ENCODE measurements at regions not wholly inside any gene's neighbourhood (a gene's known extent, or its start where the extent isn't known, plus 50 kb on each side); places are given as distances from the start of the nearest gene placed in this dataset.

DNA sequence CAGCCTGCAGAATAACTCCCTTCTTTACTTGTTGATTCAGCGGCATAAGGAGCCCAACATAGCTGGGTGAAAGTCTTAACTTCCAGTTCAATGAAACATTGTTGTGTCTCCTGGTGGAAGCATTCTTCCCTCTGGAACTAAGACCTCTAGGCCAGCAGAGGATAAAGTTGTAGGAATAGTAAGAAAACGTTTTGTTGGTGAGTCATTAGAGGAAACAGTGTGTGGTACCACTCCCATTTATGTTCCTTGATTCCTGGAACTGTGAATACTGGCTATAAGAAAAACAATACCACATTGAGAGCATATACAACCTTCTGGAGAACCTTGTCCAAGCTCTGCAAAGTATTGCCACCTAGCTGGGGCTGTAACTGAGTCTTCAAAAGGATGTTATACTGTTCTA is 737.4 kb upstream of the ZP4 start:
- BruUV-seq (replicated peaks) = no TSS peak
- ATAC-seq (no peak), FAIRE-seq (no peak), DNase-seq (ENCODE audit: low spot score) (no peak)
- no peak overlapping the region for H3K4me3 ChIP-seq (replicated peaks in 1 of 3; ENCODE audit: insufficient read depth in 1 of 3, low read depth in 2 of 3, low read length in 3 of 3)
- intact Hi-C loops (cut with micrococcal nuclease; ENCODE audit: unreplicated experiment) (no loop called here), in situ Hi-C loops (cut with HindIII; ENCODE audit: extremely low pct_ligation_motif_present, low pct_unique_long_range_greater_than_20kb) (no loop called here)
- no peaks in the 10 kb centered on the region for H3K79me2 ChIP-seq (ENCODE audit: insufficient read depth, low read length)
- ChIA-PET POLR2A (no interaction called here), CTCF (ENCODE audit: low intra/inter-chr PET ratio, low total read pairs) (no interaction called here)
- H3K27me3 ChIP-seq (ENCODE audit: control insufficient read depth in 1 of 2, insufficient read depth in 2 of 2, low read length in 2 of 2) = no peaks in the 10 kb centered on the region
- H3K4me1 ChIP-seq (ENCODE audit: insufficient read depth, low read length) = no peaks in the 10 kb centered on the region
- no peaks in the 10 kb centered on the region for H4K20me1 ChIP-seq (ENCODE audit: insufficient read depth, low read length)
- H3K36me3 ChIP-seq (replicated peaks in 1 of 2; ENCODE audit: control insufficient read depth in 1 of 2, insufficient read depth in 2 of 2, low read length in 2 of 2) = no peaks in the 10 kb centered on the region
- no peak for TF ChIP-seq KDM1A (CRISPR knock-in tag; IDR thresholded peaks at IDR 0.05)
- no peak overlapping the region for H3K27ac ChIP-seq (ENCODE audit: extremely low read length, insufficient read depth, low read length)
- H2AFZ ChIP-seq (ENCODE audit: low read length) = no peak overlapping the region
- H3K9me3 ChIP-seq (ENCODE audit: low read length) = peaks cover 75% of the 10 kb centered on the region
- H3K4me2 ChIP-seq (ENCODE audit: low read depth, low read length) = no peak overlapping the region
- H3K9ac ChIP-seq (ENCODE audit: insufficient read depth, low read depth, low read length) = no peak overlapping the region
- 11% methylated on average over 2 of the region's 2 CpGs for WGBS (ENCODE audit: low lambda C conversion rate)

DNA sequence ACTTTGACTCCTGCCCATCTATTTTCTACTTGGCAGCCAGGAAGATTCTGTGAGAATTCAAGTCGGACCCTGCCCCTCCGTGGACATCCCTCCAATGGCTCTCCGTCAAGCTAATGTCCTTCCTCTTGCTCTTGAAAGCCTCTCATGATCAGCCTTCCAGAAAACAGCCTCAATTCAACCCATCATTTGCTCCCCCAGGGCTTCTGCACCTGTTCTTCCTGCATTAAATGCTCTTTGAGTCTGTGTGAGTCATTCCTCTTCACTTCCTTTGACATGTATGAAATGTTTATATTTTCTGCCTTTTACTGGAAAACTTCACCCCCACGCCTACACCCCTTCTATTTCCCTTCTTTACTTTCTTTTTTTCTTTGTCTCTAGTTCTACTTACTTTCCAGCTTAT is 734.1 kb upstream of the ZP4 start:
- Histone ChIP-seq H3K4me2 (ENCODE audit: low read depth, low read length) (no peak overlapping the region), H3K4me1 (ENCODE audit: insufficient read depth, low read length) (no peaks in the 10 kb centered on the region), H4K20me1 (ENCODE audit: insufficient read depth, low read length) (no peaks in the 10 kb centered on the region), H3K9ac (ENCODE audit: insufficient read depth, low read depth, low read length) (no peak overlapping the region), H3K9me3 (ENCODE audit: low read length) (peaks cover 81% of the 10 kb centered on the region), H3K27ac (ENCODE audit: extremely low read length, insufficient read depth, low read length) (no peak overlapping the region), H3K79me2 (ENCODE audit: insufficient read depth, low read length) (no peaks in the 10 kb centered on the region), H2AFZ (ENCODE audit: low read length) (no peak overlapping the region), H3K27me3 (ENCODE audit: control insufficient read depth in 1 of 2, insufficient read depth in 2 of 2, low read length in 2 of 2) (no peaks in the 10 kb centered on the region), H3K4me3 (replicated peaks in 1 of 3; ENCODE audit: insufficient read depth in 1 of 3, low read depth in 2 of 3, low read length in 3 of 3) (no peak overlapping the region), H3K36me3 (replicated peaks in 1 of 2; ENCODE audit: control insufficient read depth in 1 of 2, insufficient read depth in 2 of 2, low read length in 2 of 2) (no peaks in the 10 kb centered on the region)
- no TSS peak for BruUV-seq (replicated peaks)
- no peak for TF ChIP-seq YEATS2 (CRISPR knock-in tag; IDR thresholded peaks at IDR 0.05; ENCODE audit: borderline replicate concordance)
- TF ChIP-seq ZNF382 (CRISPR knock-in tag; IDR thresholded peaks at IDR 0.05; ENCODE audit: borderline replicate concordance) = no peak
- TF ChIP-seq KLF9 (CRISPR knock-in tag; IDR thresholded peaks at IDR 0.05; ENCODE audit: low read depth) = no peak
- TF ChIP-seq ARNTL (CRISPR knock-in tag; IDR thresholded peaks at IDR 0.05) = no peak
- no peak for TF ChIP-seq TOE1 (CRISPR knock-in tag; IDR thresholded peaks at IDR 0.05)
- no peak for TF ChIP-seq NR3C1 (CRISPR knock-in tag; IDR thresholded peaks at IDR 0.05)
- TF ChIP-seq, protein P1, sequence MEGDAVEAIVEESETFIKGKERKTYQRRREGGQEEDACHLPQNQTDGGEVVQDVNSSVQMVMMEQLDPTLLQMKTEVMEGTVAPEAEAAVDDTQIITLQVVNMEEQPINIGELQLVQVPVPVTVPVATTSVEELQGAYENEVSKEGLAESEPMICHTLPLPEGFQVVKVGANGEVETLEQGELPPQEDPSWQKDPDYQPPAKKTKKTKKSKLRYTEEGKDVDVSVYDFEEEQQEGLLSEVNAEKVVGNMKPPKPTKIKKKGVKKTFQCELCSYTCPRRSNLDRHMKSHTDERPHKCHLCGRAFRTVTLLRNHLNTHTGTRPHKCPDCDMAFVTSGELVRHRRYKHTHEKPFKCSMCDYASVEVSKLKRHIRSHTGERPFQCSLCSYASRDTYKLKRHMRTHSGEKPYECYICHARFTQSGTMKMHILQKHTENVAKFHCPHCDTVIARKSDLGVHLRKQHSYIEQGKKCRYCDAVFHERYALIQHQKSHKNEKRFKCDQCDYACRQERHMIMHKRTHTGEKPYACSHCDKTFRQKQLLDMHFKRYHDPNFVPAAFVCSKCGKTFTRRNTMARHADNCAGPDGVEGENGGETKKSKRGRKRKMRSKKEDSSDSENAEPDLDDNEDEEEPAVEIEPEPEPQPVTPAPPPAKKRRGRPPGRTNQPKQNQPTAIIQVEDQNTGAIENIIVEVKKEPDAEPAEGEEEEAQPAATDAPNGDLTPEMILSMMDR (CRISPR knock-in tag; IDR thresholded peaks at IDR 0.05) = no peak
- TF ChIP-seq, protein P2, sequence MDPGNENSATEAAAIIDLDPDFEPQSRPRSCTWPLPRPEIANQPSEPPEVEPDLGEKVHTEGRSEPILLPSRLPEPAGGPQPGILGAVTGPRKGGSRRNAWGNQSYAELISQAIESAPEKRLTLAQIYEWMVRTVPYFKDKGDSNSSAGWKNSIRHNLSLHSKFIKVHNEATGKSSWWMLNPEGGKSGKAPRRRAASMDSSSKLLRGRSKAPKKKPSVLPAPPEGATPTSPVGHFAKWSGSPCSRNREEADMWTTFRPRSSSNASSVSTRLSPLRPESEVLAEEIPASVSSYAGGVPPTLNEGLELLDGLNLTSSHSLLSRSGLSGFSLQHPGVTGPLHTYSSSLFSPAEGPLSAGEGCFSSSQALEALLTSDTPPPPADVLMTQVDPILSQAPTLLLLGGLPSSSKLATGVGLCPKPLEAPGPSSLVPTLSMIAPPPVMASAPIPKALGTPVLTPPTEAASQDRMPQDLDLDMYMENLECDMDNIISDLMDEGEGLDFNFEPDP (CRISPR knock-in tag; conservative IDR thresholded peaks at IDR 0.05) = no peak
- no peak for TF ChIP-seq MEIS2 (CRISPR knock-in tag; IDR thresholded peaks at IDR 0.05)
- no peak for TF ChIP-seq ZNF225 (CRISPR knock-in tag; IDR thresholded peaks at IDR 0.05)
- no peak for TF ChIP-seq GTF2F1 (IDR thresholded peaks at IDR 0.05; ENCODE audit: low read length)
- no peak for TF ChIP-seq HDAC2 (CRISPR knock-in tag; IDR thresholded peaks at IDR 0.05)
- ATAC-seq = no peak
- DNase-seq (ENCODE audit: low spot score) = no peak
- WGBS (ENCODE audit: low lambda C conversion rate) = 0% methylated on average over 4 of the region's 4 CpGs
- in situ Hi-C loops (cut with HindIII; ENCODE audit: extremely low pct_ligation_motif_present, low pct_unique_long_range_greater_than_20kb) (no loop called here), intact Hi-C loops (cut with micrococcal nuclease; ENCODE audit: unreplicated experiment) (no loop called here)
- POLR2A ChIA-PET = no interaction called here
- CTCF ChIA-PET (ENCODE audit: low intra/inter-chr PET ratio, low total read pairs) = no interaction called here
- no peak for FAIRE-seq
